ENCODE measurements at regions not wholly inside any gene's neighbourhood (a gene's known extent, or its start where the extent isn't known, plus 50 kb on each side); places are given as distances from the start of the nearest gene placed in this dataset.

DNA sequence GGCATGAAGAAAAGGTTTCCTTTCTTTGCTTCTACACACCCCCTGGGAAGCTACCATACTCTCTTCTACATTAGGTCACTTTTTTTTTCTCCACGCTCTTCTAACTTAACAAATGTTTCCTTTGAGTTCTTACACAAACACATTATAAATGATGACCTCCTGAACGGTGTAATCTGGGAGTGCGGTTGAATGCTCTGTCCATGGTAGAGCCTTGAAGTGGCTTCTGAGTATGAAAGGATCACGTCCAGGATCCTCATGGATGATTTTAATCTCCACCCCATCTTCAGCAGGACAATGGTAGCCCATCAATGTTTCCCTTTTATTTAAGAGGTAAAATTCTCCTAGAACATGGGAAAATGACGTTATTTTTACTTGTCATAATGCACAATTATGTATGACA is 587.3 kb downstream of the SEMA5A start:
- Histone ChIP-seq H3K4me1 (ENCODE audit: control insufficient read depth, insufficient read depth, low read length) (no peaks in the 10 kb centered on the region), H3K27ac (ENCODE audit: low read depth, low read length) (no peak overlapping the region), H3K4me3 (ENCODE audit: low read length) (no peak overlapping the region), H3K36me3 (ENCODE audit: control insufficient read depth, insufficient read depth, low read length) (no peaks in the 10 kb centered on the region), H3K9ac (ENCODE audit: low read length) (no peak overlapping the region), H3K27me3 (ENCODE audit: control insufficient read depth, insufficient read depth, low read length) (no peaks in the 10 kb centered on the region)

DNA sequence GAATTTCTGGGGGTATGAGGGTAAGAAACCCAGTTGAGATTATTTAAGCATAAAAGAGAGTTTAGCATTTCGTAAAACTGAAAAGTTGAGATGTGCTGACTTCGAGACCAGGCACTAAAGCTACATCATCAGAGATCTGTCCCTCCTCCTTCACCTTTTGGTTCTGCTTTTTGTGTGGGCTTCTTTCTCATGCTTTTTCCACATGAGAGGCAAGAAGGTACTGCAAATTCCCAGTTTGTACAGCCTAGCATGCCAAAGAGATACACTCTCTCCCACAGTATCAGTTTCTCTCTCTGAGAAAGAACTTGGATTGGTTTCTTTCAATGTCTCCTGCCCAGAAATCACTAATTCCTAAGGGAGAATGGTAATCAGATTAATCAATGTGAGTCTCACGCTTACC is 584.7 kb downstream of the SEMA5A start:
- Histone ChIP-seq H3K4me3 (ENCODE audit: low read length) (no peak overlapping the region), H3K9ac (ENCODE audit: low read length) (no peak overlapping the region), H3K36me3 (ENCODE audit: control insufficient read depth, insufficient read depth, low read length) (no peaks in the 10 kb centered on the region)

DNA sequence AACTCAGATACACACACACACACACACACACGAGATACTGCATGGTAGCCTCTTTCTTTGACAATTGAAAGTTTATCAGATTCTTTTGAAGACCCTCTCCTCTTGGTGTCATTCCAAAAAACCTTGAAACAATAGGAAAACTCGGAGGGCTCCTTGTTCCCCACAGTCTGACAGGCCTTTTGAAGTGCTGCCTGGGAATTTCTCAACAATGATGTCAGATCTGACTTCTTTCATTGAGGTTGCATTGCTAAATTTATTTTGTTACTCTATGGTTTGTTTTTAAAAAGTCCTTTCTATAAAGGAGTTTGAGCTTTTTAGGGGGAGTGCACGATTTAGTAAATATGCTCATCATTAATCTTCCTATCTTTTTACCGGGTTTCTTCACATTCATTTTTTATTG is 583.9 kb downstream of the SEMA5A start:
- no peaks in the 10 kb centered on the region for H3K4me1 ChIP-seq (ENCODE audit: control insufficient read depth, insufficient read depth, low read length)
- H3K9ac ChIP-seq (ENCODE audit: low read length), result no peak overlapping the region
- H3K36me3 ChIP-seq (ENCODE audit: control insufficient read depth, insufficient read depth, low read length), result no peaks in the 10 kb centered on the region
- no peaks in the 10 kb centered on the region for H3K27me3 ChIP-seq (ENCODE audit: control insufficient read depth, insufficient read depth, low read length)
- H3K27ac ChIP-seq (ENCODE audit: low read depth, low read length), result no peak overlapping the region
- no peak overlapping the region for H3K4me3 ChIP-seq (ENCODE audit: low read length)

More for the DNA sequence above, 584.7 kb downstream of the SEMA5A start:
- H3K4me1 ChIP-seq (ENCODE audit: control insufficient read depth, insufficient read depth, low read length), result no peaks in the 10 kb centered on the region
- H3K27ac ChIP-seq (ENCODE audit: low read depth, low read length), result no peak overlapping the region
- no peaks in the 10 kb centered on the region for H3K27me3 ChIP-seq (ENCODE audit: control insufficient read depth, insufficient read depth, low read length)

DNA sequence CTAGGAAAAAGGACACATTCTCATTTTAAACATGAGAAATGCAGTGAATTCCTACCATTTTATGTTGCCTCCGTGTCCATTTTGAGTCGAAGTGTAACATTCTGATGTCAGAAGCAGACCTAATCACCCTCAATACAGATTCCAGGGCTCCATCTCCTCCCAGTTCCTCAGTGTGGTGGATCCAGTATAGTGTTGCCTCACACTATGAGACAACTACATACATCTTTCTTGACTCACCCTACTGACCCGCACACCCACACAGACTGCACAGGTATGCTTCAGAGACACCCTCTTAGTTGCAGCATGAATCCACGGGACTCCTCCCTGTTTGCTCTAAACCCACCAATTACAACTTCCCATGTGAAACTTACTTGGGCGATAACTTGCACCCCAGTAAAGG is 564.9 kb downstream of the SEMA5A start:
- Histone ChIP-seq H3K27me3 (ENCODE audit: control insufficient read depth, insufficient read depth, low read length) (no peaks in the 10 kb centered on the region), H3K4me1 (ENCODE audit: control insufficient read depth, insufficient read depth, low read length) (no peaks in the 10 kb centered on the region), H3K36me3 (ENCODE audit: control insufficient read depth, insufficient read depth, low read length) (no peaks in the 10 kb centered on the region), H3K9ac (ENCODE audit: low read length) (no peak overlapping the region), H3K27ac (ENCODE audit: low read depth, low read length) (no peak overlapping the region), H3K4me3 (ENCODE audit: low read length) (no peak overlapping the region)

DNA sequence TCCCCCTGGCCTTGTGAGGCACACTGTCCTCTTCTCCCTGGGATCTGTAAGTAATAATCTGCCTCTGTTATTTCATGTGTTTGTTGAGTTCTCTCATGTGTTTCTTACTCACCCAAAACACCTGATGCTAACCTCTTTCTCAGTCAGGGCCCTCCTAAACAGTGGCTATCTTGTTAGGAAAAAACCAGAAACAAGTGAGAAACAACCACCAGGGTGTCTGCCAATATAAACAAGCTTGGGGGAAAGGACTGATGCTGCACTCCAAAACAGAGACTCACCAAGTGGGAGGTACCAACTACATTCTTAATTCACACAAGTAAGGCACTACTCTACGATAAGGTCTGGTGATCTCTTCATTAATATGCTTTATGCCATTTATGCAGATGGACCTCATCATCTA is 564.4 kb downstream of the SEMA5A start:
- Histone ChIP-seq H3K27me3 (ENCODE audit: control insufficient read depth, insufficient read depth, low read length) (no peaks in the 10 kb centered on the region), H3K9ac (ENCODE audit: low read length) (no peak overlapping the region), H3K27ac (ENCODE audit: low read depth, low read length) (no peak overlapping the region), H3K4me3 (ENCODE audit: low read length) (no peak overlapping the region), H3K4me1 (ENCODE audit: control insufficient read depth, insufficient read depth, low read length) (no peaks in the 10 kb centered on the region), H3K36me3 (ENCODE audit: control insufficient read depth, insufficient read depth, low read length) (no peaks in the 10 kb centered on the region)

DNA sequence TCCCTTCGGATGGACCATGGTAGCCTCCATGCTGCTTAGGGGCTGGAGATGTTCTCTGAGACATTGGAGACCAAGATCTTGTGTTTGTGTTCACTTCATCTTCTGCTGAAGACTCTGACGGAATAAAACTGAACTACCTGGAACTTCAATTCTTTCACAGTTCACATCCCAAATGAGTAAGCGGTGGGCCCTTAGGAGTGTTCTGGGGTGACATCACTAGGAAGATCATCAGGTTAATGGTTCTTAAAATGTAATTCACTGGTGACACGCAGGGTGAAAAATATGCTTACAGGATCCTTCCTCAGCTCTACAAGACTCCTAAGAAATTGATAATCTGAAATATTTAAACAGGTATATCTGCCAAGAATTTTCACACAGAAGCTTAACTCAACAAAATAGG is 561.5 kb downstream of the SEMA5A start:
- Histone ChIP-seq H3K9ac (ENCODE audit: low read length) (no peak overlapping the region), H3K36me3 (ENCODE audit: control insufficient read depth, insufficient read depth, low read length) (no peaks in the 10 kb centered on the region), H3K4me3 (ENCODE audit: low read length) (no peak overlapping the region), H3K27ac (ENCODE audit: low read depth, low read length) (no peak overlapping the region), H3K27me3 (ENCODE audit: control insufficient read depth, insufficient read depth, low read length) (no peaks in the 10 kb centered on the region), H3K4me1 (ENCODE audit: control insufficient read depth, insufficient read depth, low read length) (no peaks in the 10 kb centered on the region)
